Omental fat pad (tissue), 3 donors: ENCODE measurements at regions not wholly inside any gene's neighbourhood (a gene's known extent, or its start where the extent isn't known, plus 50 kb on each side); places are given as distances from the start of the nearest gene placed in this dataset.

Source experiments
- ATAC-seq: fragments of 150-250 bp; one replicate; pipeline ENCODE4 v1.9.1; 2016; ENCODE audit warnings: mild to moderate bottlenecking, moderate library complexity; ENCODE audit not compliant: low FRiP score
- DNase-seq: peaks from one replicate; pipeline ENCODE4 v3.0.0-alpha.2; 2019; ENCODE audit warnings: low spot score
- CTCF ChIP-seq, 3 donors: fragments of 450-650 bp; IDR thresholded peaks; one replicate each; pipeline ENCODE4 v1.5.1; 2016 to 2017; ENCODE audit warnings: antibody characterized with exemption in 3 of 3, mild to moderate bottlenecking in 3 of 3, moderate library complexity in 2 of 3

GRCh38 chr2:200725596-200725995 lies 86.1 kb upstream of the BZW1 start:
- ATAC-seq = no peak
- DNase-seq = no peak
- TF ChIP-seq CTCF (IDR thresholded peaks at IDR 0.05) = no peak

DNA sequence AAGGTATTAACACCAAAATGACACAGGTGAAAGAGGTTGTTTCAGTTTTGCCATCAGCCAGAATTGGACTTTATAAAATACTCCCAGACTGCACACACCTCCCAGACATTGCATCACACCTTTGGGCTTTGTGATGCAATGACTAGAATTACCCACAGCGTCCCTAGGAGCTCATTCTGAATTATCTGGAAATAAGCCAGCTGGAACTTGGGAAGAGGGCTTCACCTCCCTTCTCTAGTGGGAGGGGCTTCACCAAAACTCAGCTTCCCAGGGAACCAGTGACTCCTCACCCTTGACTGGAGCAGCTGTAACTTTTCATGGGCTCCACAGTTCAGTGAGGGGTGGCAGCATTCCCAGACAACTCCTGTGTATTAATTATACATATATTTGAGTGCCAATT lies 83.1 kb upstream of the BZW1 start:
- DNase-seq = no peak
- TF ChIP-seq CTCF (IDR thresholded peaks at IDR 0.05) = no peak
- peak; percentile 73 for ATAC-seq

- DNase-seq (no peak), ATAC-seq (no peak)
- TF ChIP-seq CTCF (IDR thresholded peaks at IDR 0.05) = no peak
Observed at GRCh38 chr2:200730302-200730701, 81.4 kb upstream of the BZW1 start.

DNA sequence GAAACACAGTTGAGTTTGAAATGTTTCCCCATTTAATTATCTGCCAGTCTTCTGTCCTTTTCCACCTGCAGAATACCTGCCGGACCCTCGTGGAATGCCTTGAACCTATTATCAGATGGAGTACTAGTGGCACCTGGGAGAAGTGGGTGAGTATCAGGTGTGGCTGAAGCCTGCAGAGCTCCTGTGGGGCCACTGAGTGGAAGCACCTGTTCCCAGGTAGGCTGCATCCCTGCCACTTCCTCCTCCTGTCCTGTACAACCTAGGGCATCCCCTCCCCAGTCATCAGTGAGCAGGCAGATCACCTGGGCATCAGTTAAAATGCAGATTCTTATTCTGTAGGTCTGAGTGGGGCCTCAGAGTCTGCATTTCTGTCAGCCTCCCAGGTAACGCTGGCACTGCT lies 80.8 kb upstream of the BZW1 start:
- ATAC-seq (no peak), DNase-seq (no peak)
- TF ChIP-seq CTCF (IDR thresholded peaks at IDR 0.05) = no peak

- ATAC-seq (no peak), DNase-seq (no peak)
- TF ChIP-seq CTCF (IDR thresholded peaks at IDR 0.05) = no peak
Observed at GRCh38 chr2:200732866-200733265, 78.8 kb upstream of the BZW1 start.

GRCh38 chr2:200733713-200734198 lies 78.0 kb upstream of the BZW1 start:
- ATAC-seq = no peak
- TF ChIP-seq CTCF (IDR thresholded peaks at IDR 0.05) = no peak

GRCh38 chr2:200735061-200735460 lies 76.6 kb upstream of the BZW1 start:
- no peak for TF ChIP-seq CTCF (IDR thresholded peaks at IDR 0.05)
- DNase-seq = no peak
- ATAC-seq = no peak

More at GRCh38 chr2:200733713-200734198, 78.0 kb upstream of the BZW1 start:
- no peak for DNase-seq
